Thymus (tissue), 11 donors: ENCODE measurements at regions not wholly inside any gene's neighbourhood (a gene's known extent, or its start where the extent isn't known, plus 50 kb on each side); places are given as distances from the start of the nearest gene placed in this dataset.
A peak's percentile ranks its signal among the peaks of the same experiment; 100 is the strongest.

Source experiments
- DNase-seq, 9 donors: peaks; one replicate each; pipeline ENCODE4 v3.0.0-alpha.2; 2013; ENCODE audit warnings: low spot score in 9 of 9, low read depth in 6 of 9, missing footprints in 1 of 9
- H3K27ac ChIP-seq, 2 donors: one replicate each; pipeline ENCODE4 v1.5.1; 2013; ENCODE audit warnings: control low read depth in 1 of 2, low read depth in 1 of 2, low read length in 1 of 2, mild to moderate bottlenecking in 1 of 2, moderate library complexity in 1 of 2
- H3K27me3 ChIP-seq, 2 donors: one replicate each; pipeline ENCODE4 v1.5.1; 2013; ENCODE audit warnings: low read length in 1 of 2; ENCODE audit not compliant: control insufficient read depth in 2 of 2, insufficient read depth in 1 of 2
- H3K36me3 ChIP-seq, 2 donors: one replicate each; pipeline ENCODE4 v1.5.1; 2013; ENCODE audit warnings: low read length in 1 of 2, mild to moderate bottlenecking in 1 of 2, moderate library complexity in 1 of 2; ENCODE audit not compliant: control insufficient read depth in 2 of 2, insufficient read depth in 2 of 2
- H3K4me1 ChIP-seq, 2 donors: one replicate each; pipeline ENCODE4 v1.5.1; 2013; ENCODE audit warnings: low read length in 2 of 2; ENCODE audit not compliant: control insufficient read depth in 2 of 2, insufficient read depth in 2 of 2
- H3K4me3 ChIP-seq, 2 donors: one replicate each; pipeline ENCODE4 v1.5.1; 2013; ENCODE audit warnings: low read length in 2 of 2, control low read depth in 1 of 2, mild to moderate bottlenecking in 1 of 2
- H3K9me3 ChIP-seq, 2 donors: one replicate each; pipeline ENCODE4 v1.5.1; 2013; ENCODE audit warnings: low read length in 1 of 2, mild to moderate bottlenecking in 1 of 2; ENCODE audit not compliant: control insufficient read depth in 2 of 2, insufficient read depth in 1 of 2
- WGBS: extraction: QIAGEN DNeasy Blood & Tissue Kit; methylation state at CpG from one replicate; pipeline ENCODE4 v1.1.7; 2013; 5-methylcytosine and 5-hydroxymethylcytosine counted together
- donor health status: healthy.

GRCh38 chr5:124923131-124923530 is 176.7 kb upstream of the ZNF608 start:
- WGBS, result 80% methylated on average over 1 of the region's 1 CpG
- DNase-seq, result no peak
- Histone ChIP-seq H3K27me3 (no peaks in the 10 kb centered on the region), H3K36me3 (no peaks in the 10 kb centered on the region), H3K4me3 (no peak overlapping the region), H3K9me3 (no peaks in the 10 kb centered on the region), H3K4me1 (no peaks in the 10 kb centered on the region), H3K27ac (no peak overlapping the region)

DNA sequence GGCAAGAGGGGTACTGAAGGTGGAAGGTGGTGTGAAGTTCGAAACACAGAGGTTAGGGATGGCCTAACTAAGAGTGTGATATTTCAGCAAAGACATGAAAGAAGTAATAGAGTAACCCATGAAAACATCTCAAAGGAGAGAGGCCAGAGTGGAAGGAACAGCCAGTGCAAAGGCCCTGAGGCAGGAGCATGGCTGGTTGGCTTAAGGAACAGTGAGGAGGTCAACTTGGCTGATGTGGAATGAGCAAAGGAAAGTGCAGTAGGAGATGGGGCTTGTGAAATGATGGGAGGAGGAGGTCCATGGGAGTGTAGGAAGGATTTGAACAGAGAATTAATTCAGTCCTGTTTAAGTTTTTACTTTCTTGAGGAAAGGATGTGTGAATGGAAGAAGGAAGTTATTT is 178.3 kb upstream of the ZNF608 start:
- H3K9me3 ChIP-seq, result no peaks in the 10 kb centered on the region
- H3K4me1 ChIP-seq, result no peaks in the 10 kb centered on the region
- 96% methylated on average over 1 of the region's 1 CpG for WGBS
- no peak overlapping the region for H3K4me3 ChIP-seq
- no peaks in the 10 kb centered on the region for H3K27me3 ChIP-seq
- no peaks in the 10 kb centered on the region for H3K36me3 ChIP-seq
- no peak overlapping the region for H3K27ac ChIP-seq
- no peak for DNase-seq

DNA sequence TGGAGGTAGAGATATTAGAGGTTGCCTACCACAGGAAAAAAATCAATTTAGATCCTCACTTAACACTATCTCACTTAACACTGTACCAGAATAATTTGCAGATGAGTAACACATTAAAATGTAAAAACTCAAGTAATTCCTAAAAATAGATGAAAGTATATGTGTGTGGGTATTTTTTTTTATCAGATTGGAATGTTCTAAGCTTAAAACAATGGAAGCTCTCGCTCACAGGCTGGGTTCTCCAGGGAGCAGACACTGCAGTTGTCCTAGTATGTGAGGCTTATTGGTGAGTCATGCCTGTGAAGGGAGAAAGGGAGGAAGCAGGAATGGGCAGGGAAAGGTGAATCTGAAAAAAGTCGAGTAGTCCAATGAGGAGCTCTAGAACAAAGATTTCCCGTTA is 181.3 kb upstream of the ZNF608 start:
- no peak overlapping the region for H3K27ac ChIP-seq
- no peaks in the 10 kb centered on the region for H3K36me3 ChIP-seq
- H3K4me1 ChIP-seq, result no peaks in the 10 kb centered on the region
- DNase-seq, result no peak
- H3K9me3 ChIP-seq, result no peaks in the 10 kb centered on the region
- H3K4me3 ChIP-seq, result no peak overlapping the region
- H3K27me3 ChIP-seq, result no peaks in the 10 kb centered on the region
- 98% methylated on average over 3 of the region's 3 CpGs for WGBS

DNA sequence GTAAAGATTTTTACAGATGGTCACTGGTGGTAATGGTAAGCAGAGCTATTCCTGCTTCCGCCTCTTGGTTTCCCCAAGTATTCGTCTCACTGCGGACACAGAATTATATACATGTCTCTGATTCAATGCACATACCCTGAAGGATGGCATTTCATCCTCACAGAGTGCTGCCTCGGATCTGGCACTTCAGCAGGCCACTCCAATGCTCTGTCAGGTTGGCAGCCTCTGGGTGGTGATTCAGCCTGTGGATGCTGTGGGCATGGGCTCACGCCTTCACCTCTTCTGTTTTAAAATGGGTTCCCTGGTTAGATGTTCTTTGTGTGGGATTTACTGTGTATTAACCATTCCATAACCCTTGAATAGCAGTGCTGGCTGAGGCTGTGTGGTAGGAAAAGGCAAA is 182.6 kb upstream of the ZNF608 start:
- 96% methylated on average over 5 of the region's 5 CpGs for WGBS
- H3K9me3 ChIP-seq, result no peaks in the 10 kb centered on the region
- no peak overlapping the region for H3K4me3 ChIP-seq
- H3K27me3 ChIP-seq, result no peaks in the 10 kb centered on the region
- H3K4me1 ChIP-seq, result no peaks in the 10 kb centered on the region
- no peak overlapping the region for H3K27ac ChIP-seq
- H3K36me3 ChIP-seq, result no peaks in the 10 kb centered on the region
- no peak for DNase-seq

DNA sequence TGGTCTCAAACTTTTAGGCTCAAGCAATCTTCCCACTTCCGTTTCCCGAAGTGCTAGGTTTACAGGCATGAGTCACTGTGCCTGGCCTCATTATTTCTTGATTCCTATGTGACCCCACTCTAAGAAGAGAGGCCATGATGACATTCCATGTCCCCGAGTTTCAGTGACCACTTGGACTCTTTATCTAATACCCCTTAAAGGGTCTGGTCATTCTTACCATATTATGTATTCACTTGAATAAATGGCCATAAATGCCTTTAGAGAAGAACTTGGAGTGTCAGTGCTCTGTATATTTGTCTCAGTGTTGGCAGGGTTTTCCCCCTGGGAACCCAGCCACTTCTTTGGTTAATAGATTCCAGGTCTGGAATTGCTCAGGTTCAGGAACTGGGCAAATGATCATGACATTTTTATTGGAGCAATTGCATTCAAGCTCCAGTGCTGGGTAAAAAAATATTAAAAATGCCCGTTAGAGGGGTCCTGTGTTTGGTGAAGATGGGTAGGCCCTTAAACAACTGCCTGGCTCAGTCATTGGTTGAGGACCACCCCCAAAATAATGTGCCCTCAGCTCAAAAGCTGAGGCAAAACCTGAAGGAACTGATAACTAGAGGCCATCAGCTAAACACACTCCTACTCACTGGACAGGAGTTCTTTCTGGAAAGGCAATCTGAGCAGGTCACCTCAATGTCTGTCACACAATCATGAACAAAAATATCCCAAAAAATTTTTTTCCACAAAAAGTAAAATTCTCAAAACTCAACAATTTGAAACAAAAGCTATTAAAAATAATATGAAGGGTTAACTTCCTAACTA is 186.6 kb upstream of the ZNF608 start:
- WGBS, result 72% methylated on average over 4 of the region's 4 CpGs
- Histone ChIP-seq H3K27ac (no peak overlapping the region), H3K36me3 (no peaks in the 10 kb centered on the region), H3K27me3 (no peaks in the 10 kb centered on the region), H3K9me3 (no peaks in the 10 kb centered on the region), H3K4me1 (no peaks in the 10 kb centered on the region), H3K4me3 (no peak overlapping the region)
- DNase-seq, result no peak

- no peak overlapping the region for H3K4me3 ChIP-seq
- no peaks in the 10 kb centered on the region for H3K36me3 ChIP-seq
- H3K9me3 ChIP-seq, result no peaks in the 10 kb centered on the region
- no peak overlapping the region for H3K27ac ChIP-seq
- WGBS, result 21% methylated on average over 4 of the region's 4 CpGs
- no peaks in the 10 kb centered on the region for H3K4me1 ChIP-seq
- DNase-seq, result peak in 1 of 9 donors; percentile 31
- H3K27me3 ChIP-seq, result no peaks in the 10 kb centered on the region
These were observed 188.6 kb upstream of the ZNF608 start for GRCh38 chr5:124935065-124935464.

- no peak overlapping the region for H3K27ac ChIP-seq
- WGBS, result 92% methylated on average over 4 of the region's 4 CpGs
- no peaks in the 10 kb centered on the region for H3K9me3 ChIP-seq
- no peaks in the 10 kb centered on the region for H3K4me1 ChIP-seq
- H3K27me3 ChIP-seq, result no peaks in the 10 kb centered on the region
- DNase-seq, result no peak
- H3K4me3 ChIP-seq, result no peak overlapping the region
- no peaks in the 10 kb centered on the region for H3K36me3 ChIP-seq
These were observed 190.1 kb upstream of the ZNF608 start for GRCh38 chr5:124936626-124936933.

DNA sequence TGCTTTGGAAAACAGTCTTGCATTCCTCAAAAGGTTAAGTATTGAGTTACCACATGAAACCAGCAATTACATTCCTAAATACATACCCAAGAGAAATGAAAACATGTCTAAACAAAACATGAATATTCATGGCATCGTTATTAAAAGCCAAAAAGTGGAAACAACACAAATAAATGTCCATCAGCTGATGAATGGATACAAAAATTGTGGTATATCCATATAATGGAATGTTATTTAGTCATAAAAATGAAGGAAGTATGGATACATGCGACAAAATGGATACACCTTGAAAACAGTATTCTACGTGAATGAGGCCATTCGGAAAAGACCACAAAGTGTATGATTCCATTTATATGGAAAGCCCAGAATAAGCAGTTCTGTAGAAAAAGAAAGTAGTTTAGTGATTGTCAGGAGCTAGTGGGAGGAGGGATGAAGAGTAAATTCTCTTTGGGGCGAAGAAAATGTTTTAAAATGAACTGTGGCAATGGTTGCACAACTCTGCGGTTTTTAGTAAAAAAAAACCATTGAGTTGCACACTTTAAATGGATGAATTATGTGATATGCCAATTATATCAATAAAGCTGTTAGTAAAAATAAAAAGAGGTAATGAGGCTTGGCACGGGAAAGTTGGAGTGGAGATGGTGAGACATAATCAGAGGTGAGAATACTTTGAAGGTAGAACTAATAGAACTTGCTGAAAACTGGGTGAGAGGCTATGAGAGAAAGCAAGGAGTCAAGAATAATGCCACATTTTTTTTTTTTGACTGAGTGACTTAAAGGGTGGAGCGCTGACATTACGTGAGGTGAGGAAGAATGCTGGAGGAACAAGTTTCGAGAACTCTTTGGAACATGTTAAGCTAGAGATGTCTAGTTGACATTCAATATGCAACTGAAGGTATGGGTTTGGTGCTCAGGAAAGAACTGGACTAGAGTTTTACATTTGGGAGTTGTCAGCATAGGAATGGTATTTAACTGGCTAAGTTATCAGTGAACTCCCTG is 194.9 kb upstream of the ZNF608 start:
- no peaks in the 10 kb centered on the region for H3K4me1 ChIP-seq
- no peaks in the 10 kb centered on the region for H3K36me3 ChIP-seq
- H3K27ac ChIP-seq, result no peak overlapping the region
- DNase-seq, result no peak
- H3K9me3 ChIP-seq, result no peaks in the 10 kb centered on the region
- 86% methylated on average over 10 of the region's 10 CpGs for WGBS
- H3K27me3 ChIP-seq, result no peaks in the 10 kb centered on the region
- no peak overlapping the region for H3K4me3 ChIP-seq

DNA sequence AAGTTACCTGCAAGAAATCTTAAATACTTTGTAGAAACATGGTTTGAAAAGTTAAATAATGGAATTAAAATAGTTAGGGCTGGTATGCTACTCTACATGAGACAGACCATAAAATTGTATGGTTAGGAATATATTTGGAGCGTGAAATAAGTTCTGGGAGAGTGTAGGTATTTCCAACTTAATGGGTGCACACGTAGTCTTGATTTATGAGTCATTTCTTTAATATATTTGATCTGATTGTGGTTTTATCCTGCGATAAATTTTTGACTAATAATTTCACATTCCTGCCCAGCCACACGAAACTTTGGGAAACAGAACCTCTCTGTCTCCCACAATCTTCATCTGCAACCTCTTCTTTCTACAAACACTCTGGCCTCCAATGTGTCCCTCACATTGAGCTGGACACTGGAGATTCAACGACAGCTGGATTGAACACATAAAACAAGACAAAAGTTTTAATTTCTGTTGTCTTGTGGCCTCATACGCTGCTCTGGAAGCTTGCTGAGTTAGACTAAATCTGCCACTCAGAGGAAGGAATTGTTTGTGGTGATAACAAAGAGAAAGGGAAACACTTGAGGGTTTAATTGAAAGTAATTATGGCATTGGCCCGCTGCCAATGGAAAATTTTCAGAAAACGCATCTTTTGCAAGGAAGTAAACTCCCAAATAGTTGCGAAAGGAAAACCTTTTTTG is 201.8 kb upstream of the ZNF608 start:
- no peak for DNase-seq
- Histone ChIP-seq H3K27ac (no peak overlapping the region), H3K36me3 (no peaks in the 10 kb centered on the region), H3K27me3 (no peaks in the 10 kb centered on the region), H3K4me3 (no peak overlapping the region), H3K4me1 (no peaks in the 10 kb centered on the region), H3K9me3 (peaks cover 0 to 2% of the 10 kb centered on the region in 2 donors)
- 33% methylated on average over 9 of the region's 9 CpGs for WGBS
